ENCODE measurements at regions not wholly inside any gene's neighbourhood (a gene's known extent, or its start where the extent isn't known, plus 50 kb on each side); places are given as distances from the start of the nearest gene placed in this dataset.

GRCh38 chr1:23639460-23640095 lies 52.0 kb upstream of the RPL11 start:
- in situ Hi-C loops (cut with HindIII; ENCODE audit: low sequenced_read_pairs) = loop anchor here (5.0 kb wide), 1 partner anchor 38 kb away; no protein-coding TSS in a partner anchor

GRCh38 chr1:23638786-23639241 lies 52.8 kb upstream of the RPL11 start:
- in situ Hi-C loops (cut with HindIII; ENCODE audit: low sequenced_read_pairs) = loop anchor here (5.0 kb wide), 1 partner anchor 38 kb away; no protein-coding TSS in a partner anchor

DNA sequence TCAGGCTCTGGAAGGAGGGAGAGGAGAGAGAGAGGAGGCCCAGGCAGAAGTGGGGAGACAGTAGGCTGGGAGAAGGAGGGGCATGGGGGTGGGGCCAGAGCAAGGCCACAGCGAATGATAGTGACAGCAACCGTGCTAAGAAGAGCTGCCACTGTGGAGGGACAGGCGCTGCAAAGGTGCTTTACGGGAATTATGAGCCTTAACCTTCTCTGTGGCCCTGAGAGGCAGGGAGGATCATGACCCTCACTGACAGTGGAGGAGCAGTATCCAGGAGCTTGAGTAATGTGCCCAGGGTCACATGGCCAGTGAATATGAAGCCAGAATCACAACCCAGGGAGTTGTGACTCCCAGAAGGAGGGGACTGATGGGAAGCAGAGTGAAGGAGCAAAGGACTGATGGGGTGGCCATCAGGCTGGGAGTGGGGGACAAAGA lies 53.4 kb upstream of the RPL11 start:
- in situ Hi-C loops (cut with HindIII; ENCODE audit: low sequenced_read_pairs) = loop anchor here (5.0 kb wide), 1 partner anchor 39 kb away; no protein-coding TSS in a partner anchor

DNA sequence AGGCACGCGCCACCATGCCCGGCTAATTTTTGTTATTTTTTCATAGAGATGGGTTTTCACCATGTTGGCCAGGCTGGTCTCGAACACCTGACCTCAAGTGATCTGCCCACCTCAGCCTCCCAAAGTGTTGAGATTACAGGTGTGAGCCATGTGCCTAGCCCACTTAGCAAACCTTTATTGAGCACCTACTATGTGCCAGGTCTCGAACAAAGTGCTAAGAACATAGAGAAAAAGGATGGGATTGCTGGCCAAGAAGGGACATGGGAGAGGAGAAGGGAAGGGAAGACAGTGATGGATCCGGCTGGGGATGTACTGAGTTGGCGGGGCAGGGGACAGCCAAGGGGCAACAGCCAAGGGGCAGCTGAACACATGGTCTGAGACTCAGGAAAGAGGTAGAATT lies 55.6 kb upstream of the RPL11 start:
- in situ Hi-C loops (cut with HindIII; ENCODE audit: low sequenced_read_pairs) = loop anchor here (5.0 kb wide), 1 partner anchor 41 kb away; no protein-coding TSS in a partner anchor

DNA sequence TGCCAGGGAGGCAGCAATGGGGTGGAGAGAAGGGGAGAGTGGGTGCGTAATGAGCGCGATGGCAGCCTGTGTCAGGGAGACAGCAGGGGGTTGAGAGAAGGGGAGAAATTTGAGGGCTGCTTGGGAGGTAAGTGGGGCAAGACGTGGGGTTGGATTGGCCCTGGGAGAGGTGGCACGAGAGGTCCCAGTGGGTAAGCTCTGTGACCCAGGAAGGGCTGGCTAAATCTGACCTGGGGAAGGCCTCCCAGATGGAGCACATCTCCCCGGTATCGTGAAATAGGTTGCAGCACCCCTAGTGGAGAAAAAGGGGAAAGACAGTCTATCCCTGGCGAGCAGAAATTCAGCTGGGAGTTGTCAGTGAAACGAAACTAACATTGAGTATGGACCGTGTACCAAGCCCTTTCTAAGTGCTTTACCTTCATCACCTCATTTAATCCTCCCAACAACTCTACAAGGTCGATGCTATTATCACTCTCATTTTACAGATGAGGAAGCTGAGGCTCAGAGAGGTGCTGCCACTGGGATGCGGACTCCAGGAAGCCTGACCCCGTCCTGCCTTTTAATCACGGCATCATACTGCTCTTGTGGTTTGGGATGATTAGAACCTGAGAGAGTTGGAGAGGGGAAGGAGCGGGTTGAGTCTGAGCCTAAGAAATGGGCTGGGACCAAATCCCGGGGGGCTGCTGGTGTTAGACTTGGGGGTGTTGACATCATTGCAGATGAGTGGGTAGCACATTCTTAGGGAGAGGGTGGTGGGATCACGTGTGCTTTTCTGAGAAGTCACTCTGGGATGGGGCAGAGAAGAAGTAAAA lies 56.6 kb upstream of the RPL11 start:
- in situ Hi-C loops (cut with HindIII; ENCODE audit: low sequenced_read_pairs) = loop anchor here (5.0 kb wide), 1 partner anchor 42 kb away; no protein-coding TSS in a partner anchor

- in situ Hi-C loops (cut with HindIII; ENCODE audit: low sequenced_read_pairs) = no loop called here
Measured at GRCh38 chr1:23634518-23634839, 57.1 kb upstream of the RPL11 start.

- in situ Hi-C loops (cut with HindIII; ENCODE audit: low sequenced_read_pairs) = no loop called here
Measured at GRCh38 chr1:23632479-23633160, 59.0 kb upstream of the RPL11 start.

- in situ Hi-C loops (cut with HindIII; ENCODE audit: low sequenced_read_pairs) = no loop called here
Measured at GRCh38 chr1:23629708-23630290, 61.8 kb upstream of the RPL11 start.

DNA sequence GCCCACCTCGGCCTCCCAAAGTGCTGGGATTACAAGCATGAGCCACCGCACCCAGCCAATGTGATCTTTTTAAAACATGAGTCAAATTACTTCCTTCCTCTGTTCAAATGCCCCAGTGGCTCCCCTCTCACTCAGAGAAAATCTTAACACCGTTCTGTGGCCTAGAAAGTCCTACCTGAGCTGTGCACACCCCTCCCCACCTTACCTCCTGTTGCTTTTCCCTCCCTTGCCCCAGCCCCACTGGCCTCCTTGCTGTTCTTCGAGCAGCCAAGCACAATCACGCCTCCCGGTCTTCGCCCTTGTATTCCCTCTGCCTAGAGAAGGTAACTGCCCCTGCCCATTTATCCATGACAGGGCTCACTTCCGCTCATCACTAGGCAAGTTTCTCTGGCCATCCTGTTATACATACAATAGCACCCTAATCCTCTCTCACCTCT lies 62.6 kb upstream of the RPL11 start:
- in situ Hi-C loops (cut with HindIII; ENCODE audit: low sequenced_read_pairs) = no loop called here

DNA sequence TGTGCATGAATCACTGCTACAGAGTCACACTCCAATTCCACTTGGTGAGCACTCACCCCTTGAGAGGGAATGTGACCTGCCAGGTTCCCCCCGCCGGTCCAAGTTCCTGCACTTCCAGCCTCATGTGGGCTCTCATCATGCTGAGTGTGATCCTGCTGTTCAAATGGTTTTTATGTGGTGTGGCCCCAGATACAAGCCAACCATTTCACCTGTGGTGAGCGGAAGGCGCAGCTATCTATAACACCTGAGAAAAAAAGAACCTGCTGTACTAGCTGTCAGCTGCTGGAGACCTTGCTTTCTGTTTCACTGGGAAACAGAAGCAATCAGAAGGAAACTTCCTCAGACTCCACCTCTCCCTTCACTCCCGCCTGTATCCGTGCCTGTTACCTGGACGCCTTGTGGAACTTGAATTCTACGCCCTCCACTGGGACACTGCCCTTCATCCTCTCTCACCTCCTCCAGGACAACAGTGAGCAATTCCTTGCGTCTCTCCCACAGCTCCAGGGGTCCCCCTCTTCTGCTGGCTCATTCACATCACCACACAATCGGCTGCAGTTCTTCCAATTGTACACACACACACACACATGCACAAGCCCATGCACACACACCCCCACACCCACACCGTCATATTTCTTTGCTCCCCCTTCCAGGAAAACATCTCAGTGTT lies 64.4 kb upstream of the RPL11 start:
- in situ Hi-C loops (cut with HindIII; ENCODE audit: low sequenced_read_pairs) = no loop called here

DNA sequence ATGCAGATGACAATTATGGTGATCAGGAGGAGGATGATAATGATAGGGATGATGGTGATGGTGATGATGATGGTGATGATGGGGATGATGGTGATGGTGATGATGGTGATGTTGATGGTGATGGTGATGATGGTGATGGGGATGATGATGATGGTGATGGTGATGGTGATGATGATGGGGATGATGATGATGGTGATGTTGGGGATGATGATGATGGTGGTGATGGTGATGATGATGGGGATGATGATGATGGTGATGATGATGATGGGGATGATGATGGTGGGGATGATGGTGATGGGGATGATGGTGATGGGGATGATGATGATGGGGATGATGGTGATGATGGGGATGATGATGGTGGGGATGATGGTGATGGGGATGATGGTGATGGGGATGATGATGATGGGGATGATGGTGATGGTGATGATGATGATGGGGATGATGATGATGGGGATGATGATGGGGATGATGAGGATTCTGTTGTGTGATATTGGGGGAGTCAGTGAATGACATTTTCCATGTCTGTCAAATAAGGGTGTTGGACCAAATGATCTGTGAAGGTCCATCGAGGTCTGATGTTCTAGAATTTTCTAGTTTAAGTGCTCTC lies 65.6 kb upstream of the RPL11 start:
- in situ Hi-C loops (cut with HindIII; ENCODE audit: low sequenced_read_pairs) = no loop called here

GRCh38 chr1:23625459-23625858 lies 66.1 kb upstream of the RPL11 start:
- in situ Hi-C loops (cut with HindIII; ENCODE audit: low sequenced_read_pairs) = no loop called here

GRCh38 chr1:23624440-23624839 lies 65.1 kb upstream of the ID3 start:
- in situ Hi-C loops (cut with HindIII; ENCODE audit: low sequenced_read_pairs) = no loop called here

DNA sequence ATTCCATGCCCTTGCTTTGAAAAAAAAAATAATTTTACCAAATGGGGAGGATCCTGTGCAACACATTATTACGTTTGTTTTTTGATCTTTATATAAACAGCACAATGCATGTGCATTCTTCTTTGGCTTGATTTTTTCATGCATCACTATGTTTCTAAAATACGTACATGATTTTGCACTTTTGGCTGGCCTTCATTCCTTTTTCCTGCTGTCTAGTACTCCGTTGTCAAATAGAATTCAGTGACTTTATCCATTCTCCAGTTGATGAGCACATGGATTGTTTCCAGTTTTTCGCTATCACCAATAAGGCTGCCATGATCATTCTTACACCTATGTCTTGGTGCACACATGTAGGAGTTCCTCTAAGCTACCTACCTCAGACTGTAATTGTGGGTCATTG lies 63.0 kb upstream of the ID3 start:
- in situ Hi-C loops (cut with HindIII; ENCODE audit: low sequenced_read_pairs) = no loop called here

DNA sequence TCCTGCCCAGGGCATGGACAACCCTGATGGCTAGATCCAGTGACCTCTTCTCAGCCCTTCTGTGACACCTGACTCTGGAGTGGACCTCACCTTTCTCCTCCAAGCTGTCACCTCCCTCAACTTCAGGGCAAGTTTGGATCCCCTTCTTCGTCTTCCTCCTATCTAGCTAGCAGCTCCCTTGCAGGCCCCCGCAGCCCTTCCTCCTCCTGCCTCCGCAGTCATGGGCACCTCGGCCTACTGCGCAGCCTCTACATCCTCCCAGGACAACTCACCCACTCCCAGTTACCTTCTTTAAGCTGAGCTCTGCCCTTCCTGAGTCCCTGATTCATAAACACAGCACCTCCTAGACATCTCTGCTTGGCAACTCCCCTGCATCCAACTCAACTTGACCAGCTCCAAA lies 61.3 kb upstream of the ID3 start:
- in situ Hi-C loops (cut with HindIII; ENCODE audit: low sequenced_read_pairs) = no loop called here

DNA sequence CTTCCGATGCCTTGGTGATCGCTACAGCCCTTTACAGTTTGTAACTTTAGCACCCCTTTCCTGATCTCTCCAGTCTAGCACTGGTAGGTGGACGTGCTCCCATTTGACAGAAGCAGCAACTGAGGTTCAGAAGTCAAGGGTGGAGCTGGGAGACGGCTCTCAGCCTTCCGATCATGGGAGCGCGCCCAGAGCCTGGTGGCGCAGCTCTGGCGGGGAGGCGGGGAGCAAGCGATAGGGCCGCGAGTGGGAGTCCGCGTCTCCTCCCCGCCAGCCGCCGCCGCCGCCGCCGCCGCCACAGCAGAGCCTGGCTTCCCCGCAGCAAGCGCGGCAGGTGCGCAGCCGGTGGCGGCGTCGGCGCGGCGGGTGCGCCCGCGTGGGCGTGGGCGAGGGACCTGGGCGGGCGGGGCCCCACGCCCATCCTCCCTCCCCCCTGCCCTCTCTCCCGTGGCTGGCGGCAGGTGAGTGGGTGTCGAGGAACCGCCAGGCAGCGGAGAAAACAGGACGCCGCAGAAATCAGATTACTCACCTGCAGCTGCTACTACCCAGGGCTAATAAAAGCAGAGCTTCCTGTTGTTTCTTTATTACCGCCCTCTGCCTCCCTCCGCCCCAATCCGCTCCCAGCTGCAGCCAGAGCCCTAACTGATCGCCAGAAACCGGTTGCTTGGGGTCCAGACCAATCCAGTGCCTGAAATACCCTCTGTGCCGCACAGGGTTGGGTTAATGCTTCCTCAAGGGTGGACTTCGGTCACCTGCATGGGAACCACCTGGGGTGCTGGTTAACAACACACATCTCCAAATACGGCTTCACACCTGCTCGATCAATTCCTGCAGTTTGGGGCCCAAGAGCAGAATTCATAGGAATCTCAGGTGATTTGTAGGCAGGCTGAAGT lies 60.2 kb upstream of the ID3 start:
- in situ Hi-C loops (cut with HindIII; ENCODE audit: low sequenced_read_pairs) = no loop called here

- in situ Hi-C loops (cut with HindIII; ENCODE audit: low sequenced_read_pairs) = no loop called here
Measured at GRCh38 chr1:23618586-23619083, 59.3 kb upstream of the ID3 start.

DNA sequence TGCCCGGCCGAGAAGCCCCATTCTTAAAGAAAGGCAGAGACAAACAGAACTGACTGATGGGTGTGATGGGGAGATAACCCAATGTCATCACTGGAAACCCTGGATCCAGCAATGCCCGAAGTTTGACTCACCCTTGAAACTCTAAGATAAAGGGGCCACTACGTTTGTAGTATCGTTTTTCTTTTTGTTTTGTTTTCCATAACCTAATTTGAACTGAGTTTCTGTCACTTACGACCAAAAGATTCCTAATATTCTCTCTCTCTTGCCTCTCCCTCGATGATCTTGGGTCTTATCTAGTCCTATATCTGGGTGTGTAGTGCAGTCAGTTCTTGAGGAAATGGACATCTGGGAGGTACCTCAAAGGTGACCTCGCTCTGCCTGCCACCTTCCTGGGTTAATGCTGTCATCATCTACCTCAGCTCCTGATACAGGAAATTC lies 57.8 kb upstream of the ID3 start:
- in situ Hi-C loops (cut with HindIII; ENCODE audit: low sequenced_read_pairs) = no loop called here

DNA sequence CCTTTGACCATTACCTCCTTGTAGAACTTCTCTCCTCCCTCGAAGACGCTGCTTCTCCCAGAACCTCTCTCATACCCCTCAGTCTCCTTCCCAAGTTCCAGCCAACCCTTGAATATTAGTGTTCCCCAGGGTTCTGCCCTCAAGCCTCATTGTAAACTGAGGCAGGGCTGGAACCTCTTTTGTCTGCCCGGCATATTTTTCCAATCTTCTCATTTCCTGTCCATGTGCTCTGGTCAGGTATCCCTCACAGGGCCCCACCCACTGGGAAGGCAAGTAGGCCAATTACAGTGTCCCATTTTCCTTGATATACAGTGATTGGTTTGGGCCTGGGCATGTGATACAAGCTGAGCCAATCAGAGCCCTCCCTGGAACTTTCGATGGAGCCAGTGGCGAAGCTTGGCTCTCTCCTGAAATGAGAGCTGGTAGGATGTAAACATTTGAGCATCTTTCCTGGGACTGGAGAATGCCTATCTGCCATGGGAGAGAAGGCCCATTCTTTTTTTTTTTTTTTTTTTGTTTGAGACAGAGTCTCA lies 57.1 kb upstream of the ID3 start:
- in situ Hi-C loops (cut with HindIII; ENCODE audit: low sequenced_read_pairs) = no loop called here
